ENCODE measurements at regions not wholly inside any gene's neighbourhood (a gene's known extent, or its start where the extent isn't known, plus 50 kb on each side); places are given as distances from the start of the nearest gene placed in this dataset.

DNA sequence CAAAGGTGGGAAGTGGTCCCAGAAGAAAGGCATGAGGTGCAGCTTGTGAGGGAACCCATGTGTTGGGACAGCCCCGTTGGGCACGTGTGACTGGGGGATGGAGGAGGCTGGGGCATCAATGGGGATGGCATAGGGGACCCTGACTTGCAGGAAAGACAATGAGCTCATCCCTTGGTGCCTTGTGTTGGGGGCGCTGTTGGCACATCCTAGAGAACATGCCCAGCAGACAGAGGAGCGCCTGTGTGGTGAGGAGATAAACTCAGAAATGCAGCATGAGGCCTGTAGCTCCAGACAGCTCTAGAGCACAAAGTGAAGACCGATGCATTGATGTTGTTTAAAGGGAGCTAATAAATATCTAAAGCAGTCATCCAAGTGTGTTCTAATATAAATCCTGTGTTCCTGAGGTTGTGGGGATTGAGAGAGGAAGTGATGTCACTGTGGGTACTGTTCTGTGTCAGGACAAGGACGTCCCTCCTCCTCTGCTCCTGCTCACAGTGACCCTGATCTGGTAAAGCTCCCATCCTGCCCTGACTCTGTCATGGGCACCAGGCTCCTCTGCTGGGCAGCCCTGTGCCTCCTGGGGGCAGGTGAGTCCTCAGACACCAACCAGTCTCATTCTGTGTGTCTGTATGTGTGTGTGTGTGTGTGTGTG is 126.1 kb upstream of the PRSS58 start:
- TF ChIP-seq POLR2A (IDR thresholded peaks at IDR 0.05; ENCODE audit: low read depth, low read length), result no peak
- TF ChIP-seq, protein P1, sequence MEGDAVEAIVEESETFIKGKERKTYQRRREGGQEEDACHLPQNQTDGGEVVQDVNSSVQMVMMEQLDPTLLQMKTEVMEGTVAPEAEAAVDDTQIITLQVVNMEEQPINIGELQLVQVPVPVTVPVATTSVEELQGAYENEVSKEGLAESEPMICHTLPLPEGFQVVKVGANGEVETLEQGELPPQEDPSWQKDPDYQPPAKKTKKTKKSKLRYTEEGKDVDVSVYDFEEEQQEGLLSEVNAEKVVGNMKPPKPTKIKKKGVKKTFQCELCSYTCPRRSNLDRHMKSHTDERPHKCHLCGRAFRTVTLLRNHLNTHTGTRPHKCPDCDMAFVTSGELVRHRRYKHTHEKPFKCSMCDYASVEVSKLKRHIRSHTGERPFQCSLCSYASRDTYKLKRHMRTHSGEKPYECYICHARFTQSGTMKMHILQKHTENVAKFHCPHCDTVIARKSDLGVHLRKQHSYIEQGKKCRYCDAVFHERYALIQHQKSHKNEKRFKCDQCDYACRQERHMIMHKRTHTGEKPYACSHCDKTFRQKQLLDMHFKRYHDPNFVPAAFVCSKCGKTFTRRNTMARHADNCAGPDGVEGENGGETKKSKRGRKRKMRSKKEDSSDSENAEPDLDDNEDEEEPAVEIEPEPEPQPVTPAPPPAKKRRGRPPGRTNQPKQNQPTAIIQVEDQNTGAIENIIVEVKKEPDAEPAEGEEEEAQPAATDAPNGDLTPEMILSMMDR (conservative IDR thresholded peaks at IDR 0.05; ENCODE audit: low read depth, low read length), result no peak
- TF ChIP-seq MXI1 (IDR thresholded peaks at IDR 0.05; ENCODE audit: borderline replicate concordance, low read depth, low read length), result no peak
- TF ChIP-seq, protein P2, sequence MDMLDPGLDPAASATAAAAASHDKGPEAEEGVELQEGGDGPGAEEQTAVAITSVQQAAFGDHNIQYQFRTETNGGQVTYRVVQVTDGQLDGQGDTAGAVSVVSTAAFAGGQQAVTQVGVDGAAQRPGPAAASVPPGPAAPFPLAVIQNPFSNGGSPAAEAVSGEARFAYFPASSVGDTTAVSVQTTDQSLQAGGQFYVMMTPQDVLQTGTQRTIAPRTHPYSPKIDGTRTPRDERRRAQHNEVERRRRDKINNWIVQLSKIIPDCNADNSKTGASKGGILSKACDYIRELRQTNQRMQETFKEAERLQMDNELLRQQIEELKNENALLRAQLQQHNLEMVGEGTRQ (IDR thresholded peaks at IDR 0.05; ENCODE audit: low read depth, low read length), result no peak
- TF ChIP-seq RFX5 (IDR thresholded peaks at IDR 0.05; ENCODE audit: low read depth, low read length), result no peak
- TF ChIP-seq RAD21 (IDR thresholded peaks at IDR 0.05; ENCODE audit: low read length), result no peak
- TF ChIP-seq MAFK (IDR thresholded peaks at IDR 0.05; ENCODE audit: low read depth, low read length), result no peak
- TF ChIP-seq NFE2L2 (IDR thresholded peaks at IDR 0.05; ENCODE audit: low read depth, low read length), result no peak
